ENCODE measurements at regions not wholly inside any gene's neighbourhood (a gene's known extent, or its start where the extent isn't known, plus 50 kb on each side); places are given as distances from the start of the nearest gene placed in this dataset.
A peak's percentile ranks its signal among the peaks of the same experiment; 100 is the strongest.

GRCh38 chr13:59305896-59306295 lies 857.8 kb downstream of the DIAPH3 start:
- Histone ChIP-seq H3K27ac (ENCODE audit: low read depth in 1 of 2, low read length in 2 of 2) (no peak overlapping the region), H3K9me3 (ENCODE audit: control insufficient read depth in 1 of 2, insufficient read depth in 1 of 2, low read length in 2 of 2) (peaks cover 0 to 10% of the 10 kb centered on the region in 2 experiments), H3K4me1 (ENCODE audit: insufficient read depth, low read length) (no peaks in the 10 kb centered on the region), H3K27me3 (ENCODE audit: control insufficient read depth in 1 of 2, insufficient read depth in 2 of 2, low read length in 2 of 2) (no peaks in the 10 kb centered on the region), H3K4me3 (ENCODE audit: low read length) (no peak overlapping the region), H3K36me3 (ENCODE audit: insufficient read depth, low read length) (no peaks in the 10 kb centered on the region)
- Mint-ChIP-seq H3K27ac (no peak overlapping the region), H3K4me3 (no peak overlapping the region), H3K27me3 (peaks cover 15% of the 10 kb centered on the region), H3K4me1 (ENCODE audit: low read depth) (no peaks in the 10 kb centered on the region), H3K9me3 (no peaks in the 10 kb centered on the region), H3K36me3 (ENCODE audit: low read depth) (no peaks in the 10 kb centered on the region)
- ATAC-seq (ENCODE audit: poor library complexity) (no peak), DNase-seq (no peak)
- intact Hi-C loops (cut with DNase I, micrococcal nuclease), result no loop called here
- ChIA-PET CTCF (no interaction called here), POLR2A (no interaction called here)
- TF ChIP-seq, protein P1, sequence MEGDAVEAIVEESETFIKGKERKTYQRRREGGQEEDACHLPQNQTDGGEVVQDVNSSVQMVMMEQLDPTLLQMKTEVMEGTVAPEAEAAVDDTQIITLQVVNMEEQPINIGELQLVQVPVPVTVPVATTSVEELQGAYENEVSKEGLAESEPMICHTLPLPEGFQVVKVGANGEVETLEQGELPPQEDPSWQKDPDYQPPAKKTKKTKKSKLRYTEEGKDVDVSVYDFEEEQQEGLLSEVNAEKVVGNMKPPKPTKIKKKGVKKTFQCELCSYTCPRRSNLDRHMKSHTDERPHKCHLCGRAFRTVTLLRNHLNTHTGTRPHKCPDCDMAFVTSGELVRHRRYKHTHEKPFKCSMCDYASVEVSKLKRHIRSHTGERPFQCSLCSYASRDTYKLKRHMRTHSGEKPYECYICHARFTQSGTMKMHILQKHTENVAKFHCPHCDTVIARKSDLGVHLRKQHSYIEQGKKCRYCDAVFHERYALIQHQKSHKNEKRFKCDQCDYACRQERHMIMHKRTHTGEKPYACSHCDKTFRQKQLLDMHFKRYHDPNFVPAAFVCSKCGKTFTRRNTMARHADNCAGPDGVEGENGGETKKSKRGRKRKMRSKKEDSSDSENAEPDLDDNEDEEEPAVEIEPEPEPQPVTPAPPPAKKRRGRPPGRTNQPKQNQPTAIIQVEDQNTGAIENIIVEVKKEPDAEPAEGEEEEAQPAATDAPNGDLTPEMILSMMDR (IDR thresholded peaks at IDR 0.05), result no peak

- POLR2A ChIA-PET, result no interaction called here
- H3K27me3 Mint-ChIP-seq, result peaks cover 5% of the 10 kb centered on the region
- Histone ChIP-seq H3K9me3 (ENCODE audit: control insufficient read depth in 1 of 2, insufficient read depth in 1 of 2, low read length in 2 of 2) (peaks cover 0 to 8% of the 10 kb centered on the region in 2 experiments), H3K4me3 (ENCODE audit: low read length) (no peak overlapping the region), H3K27ac (ENCODE audit: low read depth in 1 of 2, low read length in 2 of 2) (no peak overlapping the region), H3K4me1 (ENCODE audit: insufficient read depth, low read length) (no peaks in the 10 kb centered on the region), H3K36me3 (ENCODE audit: insufficient read depth, low read length) (no peaks in the 10 kb centered on the region), H3K27me3 (ENCODE audit: control insufficient read depth in 1 of 2, insufficient read depth in 2 of 2, low read length in 2 of 2) (no peaks in the 10 kb centered on the region)
- H3K4me1 Mint-ChIP-seq (ENCODE audit: low read depth), result no peaks in the 10 kb centered on the region
- no peak for DNase-seq
- TF ChIP-seq, protein P1 (IDR thresholded peaks at IDR 0.05), result no peak
- no peaks in the 10 kb centered on the region for H3K9me3 Mint-ChIP-seq
- no peak overlapping the region for H3K4me3 Mint-ChIP-seq
- no peak for ATAC-seq (ENCODE audit: poor library complexity)
- CTCF ChIA-PET, result no interaction called here
- H3K36me3 Mint-ChIP-seq (ENCODE audit: low read depth), result no peaks in the 10 kb centered on the region
- intact Hi-C loops (cut with DNase I, micrococcal nuclease), result no loop called here
- H3K27ac Mint-ChIP-seq, result no peak overlapping the region
Measured at GRCh38 chr13:59312776-59313175, 851.0 kb downstream of the DIAPH3 start.

GRCh38 chr13:59318320-59318930 lies 845.3 kb downstream of the DIAPH3 start:
- H3K4me3 ChIP-seq (ENCODE audit: low read length), result no peak overlapping the region
- ATAC-seq (ENCODE audit: poor library complexity) (no peak), DNase-seq (peak; percentile 4 to 47 (median 24))
- peaks cover 0 to 4% of the 10 kb centered on the region in 2 experiments for H3K27me3 ChIP-seq (ENCODE audit: control insufficient read depth in 1 of 2, insufficient read depth in 2 of 2, low read length in 2 of 2)
- Mint-ChIP-seq H3K4me3 (no peak overlapping the region), H3K27me3 (peaks cover 9% of the 10 kb centered on the region), H3K9me3 (no peaks in the 10 kb centered on the region), H3K27ac (no peak overlapping the region), H3K36me3 (ENCODE audit: low read depth) (no peaks in the 10 kb centered on the region), H3K4me1 (ENCODE audit: low read depth) (no peaks in the 10 kb centered on the region)
- H3K27ac ChIP-seq (ENCODE audit: low read depth in 1 of 2, low read length in 2 of 2), result no peak overlapping the region
- H3K36me3 ChIP-seq (ENCODE audit: insufficient read depth, low read length), result no peaks in the 10 kb centered on the region
- no peaks in the 10 kb centered on the region for H3K4me1 ChIP-seq (ENCODE audit: insufficient read depth, low read length)
- no peaks in the 10 kb centered on the region for H3K9me3 ChIP-seq (ENCODE audit: control insufficient read depth in 1 of 2, insufficient read depth in 1 of 2, low read length in 2 of 2)
- ChIA-PET POLR2A (no interaction called here), CTCF (interaction anchor here (0.6 kb wide), 1 partner anchor 39 kb away, joined by 3 read pairs; no protein-coding TSS in a partner anchor)
- TF ChIP-seq, protein P1 (IDR thresholded peaks at IDR 0.05), result peak; percentile 63
- intact Hi-C loops (cut with DNase I, micrococcal nuclease), result no loop called here

Measured in CD4-positive, alpha-beta T cell (primary cell).